ENCODE measurements at regions not wholly inside any gene's neighbourhood (a gene's known extent, or its start where the extent isn't known, plus 50 kb on each side); places are given as distances from the start of the nearest gene placed in this dataset.

- Histone ChIP-seq H3K4me3 (ENCODE audit: low read depth in 1 of 2, low read length in 2 of 2) (no peak overlapping the region), H2AFZ (ENCODE audit: low read depth, low read length) (no peak overlapping the region), H3K79me2 (ENCODE audit: insufficient read depth, low read length) (no peaks in the 10 kb centered on the region), H3K4me1 (ENCODE audit: insufficient read depth, low read length) (no peaks in the 10 kb centered on the region), H3K9ac (ENCODE audit: low read depth, low read length) (no peak overlapping the region), H3K4me2 (ENCODE audit: insufficient read depth, low read length) (no peak overlapping the region), H3K27me3 (ENCODE audit: insufficient read depth, low read length, poor library complexity) (peaks cover 21% of the 10 kb centered on the region), H3K36me3 (ENCODE audit: insufficient read depth, low read length) (no peaks in the 10 kb centered on the region), H3K27ac (ENCODE audit: low read length) (no peak overlapping the region), H4K20me1 (ENCODE audit: insufficient read depth, low read length) (no peaks in the 10 kb centered on the region), H3K9me3 (ENCODE audit: insufficient read depth, low read length, severe bottlenecking) (no peaks in the 10 kb centered on the region)
- no peak for ATAC-seq (ENCODE audit: insufficient read depth, low read depth)
- TF ChIP-seq EZH2 (IDR thresholded peaks at IDR 0.05; ENCODE audit: borderline replicate concordance, low read depth, low read length, severe bottlenecking) (no peak), CTCF (IDR thresholded peaks at IDR 0.05; ENCODE audit: borderline replicate concordance, extremely low read depth, low read length, poor library complexity, severe bottlenecking) (no peak)
- DNase-seq, result no peak
Observed at GRCh38 chr20:54355631-54356280, 119.6 kb upstream of the DOK5 start.

GRCh38 chr20:54356801-54357200, 118.6 kb upstream of the DOK5 start:
- DNase-seq (no peak), ATAC-seq (ENCODE audit: insufficient read depth, low read depth) (no peak)
- TF ChIP-seq EZH2 (IDR thresholded peaks at IDR 0.05; ENCODE audit: borderline replicate concordance, low read depth, low read length, severe bottlenecking) (no peak), CTCF (IDR thresholded peaks at IDR 0.05; ENCODE audit: borderline replicate concordance, extremely low read depth, low read length, poor library complexity, severe bottlenecking) (no peak)
- no peak overlapping the region for H3K27ac ChIP-seq (ENCODE audit: low read length)
- no peak overlapping the region for H2AFZ ChIP-seq (ENCODE audit: low read depth, low read length)
- peaks cover 24% of the 10 kb centered on the region for H3K27me3 ChIP-seq (ENCODE audit: insufficient read depth, low read length, poor library complexity)
- no peaks in the 10 kb centered on the region for H3K36me3 ChIP-seq (ENCODE audit: insufficient read depth, low read length)
- no peaks in the 10 kb centered on the region for H4K20me1 ChIP-seq (ENCODE audit: insufficient read depth, low read length)
- no peaks in the 10 kb centered on the region for H3K4me1 ChIP-seq (ENCODE audit: insufficient read depth, low read length)
- H3K9me3 ChIP-seq (ENCODE audit: insufficient read depth, low read length, severe bottlenecking), result no peaks in the 10 kb centered on the region
- H3K79me2 ChIP-seq (ENCODE audit: insufficient read depth, low read length), result no peaks in the 10 kb centered on the region
- H3K9ac ChIP-seq (ENCODE audit: low read depth, low read length), result no peak overlapping the region
- no peak overlapping the region for H3K4me2 ChIP-seq (ENCODE audit: insufficient read depth, low read length)
- H3K4me3 ChIP-seq (ENCODE audit: low read depth in 1 of 2, low read length in 2 of 2), result no peak overlapping the region

GRCh38 chr20:54361475-54361874, 113.9 kb upstream of the DOK5 start:
- H4K20me1 ChIP-seq (ENCODE audit: insufficient read depth, low read length), result no peaks in the 10 kb centered on the region
- no peaks in the 10 kb centered on the region for H3K9me3 ChIP-seq (ENCODE audit: insufficient read depth, low read length, severe bottlenecking)
- H3K4me3 ChIP-seq (ENCODE audit: low read depth in 1 of 2, low read length in 2 of 2), result no peak overlapping the region
- DNase-seq, result no peak
- no peak overlapping the region for H2AFZ ChIP-seq (ENCODE audit: low read depth, low read length)
- H3K79me2 ChIP-seq (ENCODE audit: insufficient read depth, low read length), result no peaks in the 10 kb centered on the region
- H3K4me2 ChIP-seq (ENCODE audit: insufficient read depth, low read length), result no peak overlapping the region
- no peaks in the 10 kb centered on the region for H3K36me3 ChIP-seq (ENCODE audit: insufficient read depth, low read length)
- TF ChIP-seq EZH2 (IDR thresholded peaks at IDR 0.05; ENCODE audit: borderline replicate concordance, low read depth, low read length, severe bottlenecking), result no peak
- no peak for TF ChIP-seq CTCF (IDR thresholded peaks at IDR 0.05; ENCODE audit: borderline replicate concordance, extremely low read depth, low read length, poor library complexity, severe bottlenecking)
- no peak for ATAC-seq (ENCODE audit: insufficient read depth, low read depth)
- no peak overlapping the region for H3K27ac ChIP-seq (ENCODE audit: low read length)
- H3K4me1 ChIP-seq (ENCODE audit: insufficient read depth, low read length), result no peaks in the 10 kb centered on the region
- no peak overlapping the region for H3K9ac ChIP-seq (ENCODE audit: low read depth, low read length)
- peaks cover 20% of the 10 kb centered on the region for H3K27me3 ChIP-seq (ENCODE audit: insufficient read depth, low read length, poor library complexity)

Data from DND-41 (cell line).